NCI-H2227 (cell line): ENCODE measurements at regions not wholly inside any gene's neighbourhood (a gene's known extent, or its start where the extent isn't known, plus 50 kb on each side); places are given as distances from the start of the nearest gene placed in this dataset.
"Not testable (repeated sequence)": the region's sequence is repeated elsewhere in the genome, so short reads cannot be mapped to it uniquely, and the experiment has no call there.

ENCODE experiments used
- DNase-seq: peaks from one replicate; lab custom pipeline; 2025; ENCODE audit not compliant: unreplicated experiment; lab: John Stamatoyannopoulos, UW

- no peak for DNase-seq
These were observed 544.6 kb downstream of the CETN3 start for GRCh38 chr5:89864941-89865340.

DNA sequence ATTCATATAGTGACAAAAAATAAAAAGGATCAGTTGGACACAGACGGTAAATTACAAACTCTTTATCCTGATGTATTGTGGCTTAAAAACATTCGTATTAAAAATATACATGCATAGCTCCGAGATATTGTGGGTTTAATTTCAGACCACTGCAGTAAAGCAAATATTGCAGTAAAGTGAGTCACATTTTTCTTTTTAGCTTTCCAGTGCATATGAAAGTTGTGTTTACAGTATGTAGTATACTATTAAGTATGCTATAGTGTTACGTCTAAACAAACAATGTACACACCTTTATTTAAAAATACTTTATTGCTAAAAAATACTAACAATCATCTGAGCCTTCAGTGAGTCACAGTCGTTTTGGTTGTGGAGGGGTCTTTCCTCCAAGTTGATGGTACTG lies 551.8 kb downstream of the CETN3 start:
- no peak for DNase-seq

GRCh38 chr5:89855417-89855816 lies 554.1 kb downstream of the CETN3 start:
- DNase-seq, result no peak

GRCh38 chr5:89851911-89852310 lies 557.6 kb downstream of the CETN3 start:
- DNase-seq, result no peak

DNA sequence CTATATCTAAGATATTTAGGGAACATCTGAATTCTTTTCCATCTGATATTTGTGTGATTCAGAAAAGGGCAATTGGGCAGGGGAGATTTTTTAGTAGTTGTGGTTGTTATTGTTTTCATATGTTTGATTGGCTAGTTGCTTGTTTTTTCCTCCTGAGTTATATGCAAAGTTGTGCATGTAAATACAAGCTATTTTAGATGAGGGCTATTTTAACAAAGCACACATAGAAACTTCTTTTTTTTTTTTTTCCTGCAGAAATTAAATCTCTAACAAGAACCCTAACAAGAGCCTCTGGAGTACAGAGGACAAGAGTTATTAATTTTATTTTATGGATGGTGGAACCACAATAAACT lies 559.1 kb downstream of the CETN3 start:
- no peak for DNase-seq

- DNase-seq, result no peak
These were observed 559.6 kb downstream of the CETN3 start for GRCh38 chr5:89849830-89850512.

GRCh38 chr5:89847743-89848142 lies 561.8 kb downstream of the CETN3 start:
- DNase-seq, result no peak

- no peak for DNase-seq
These were observed 565.0 kb downstream of the CETN3 start for GRCh38 chr5:89844548-89844947.

DNA sequence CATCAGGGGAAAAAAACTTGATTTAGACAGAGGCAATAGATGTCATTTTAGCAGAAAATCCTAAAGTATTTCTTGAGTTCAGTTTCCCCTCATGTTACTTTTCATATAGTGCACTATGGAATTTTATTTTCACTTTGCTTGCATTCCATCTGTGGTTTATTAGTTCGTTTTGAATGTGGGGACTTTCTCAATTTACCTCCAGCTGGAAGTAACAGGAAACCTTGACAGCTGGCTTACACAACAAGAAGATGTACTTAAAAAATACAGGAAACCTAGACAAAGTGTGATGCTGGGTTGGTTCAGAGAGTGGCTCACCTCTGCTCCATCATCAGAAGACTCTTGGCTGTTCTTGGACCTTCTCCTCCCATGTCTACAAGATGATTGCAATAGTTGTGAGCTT lies 567.0 kb downstream of the CETN3 start:
- no peak for DNase-seq

GRCh38 chr5:89840906-89841305 lies 568.6 kb downstream of the CETN3 start:
- no peak for DNase-seq

- DNase-seq, result no peak
These were observed 578.9 kb downstream of the CETN3 start for GRCh38 chr5:89830691-89831090.

- DNase-seq, result no peak
These were observed 581.6 kb downstream of the CETN3 start for GRCh38 chr5:89827960-89828359.

GRCh38 chr5:89827359-89827758 lies 582.2 kb downstream of the CETN3 start:
- no peak for DNase-seq

- no peak for DNase-seq
These were observed 582.6 kb downstream of the CETN3 start for GRCh38 chr5:89826938-89827337.

DNA sequence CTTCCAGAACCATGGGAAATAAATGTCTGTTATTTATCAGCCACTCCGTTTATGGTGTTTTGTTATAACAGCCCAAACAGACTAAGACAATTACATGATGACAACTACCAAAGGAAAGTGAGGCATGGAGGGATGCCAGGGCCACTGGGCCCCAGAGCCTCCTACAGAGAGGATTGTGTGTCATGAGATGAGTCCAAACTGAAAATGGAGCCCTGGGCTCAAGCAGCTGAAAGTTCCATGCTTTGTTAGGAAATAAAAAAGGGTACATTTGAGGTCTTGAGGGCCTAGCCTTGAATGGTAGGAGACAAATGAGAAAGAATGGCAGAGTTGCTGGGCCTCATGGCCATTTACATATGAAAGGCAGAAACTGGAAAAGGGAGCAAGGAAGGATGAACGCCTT lies 586.5 kb downstream of the CETN3 start:
- no peak for DNase-seq

DNA sequence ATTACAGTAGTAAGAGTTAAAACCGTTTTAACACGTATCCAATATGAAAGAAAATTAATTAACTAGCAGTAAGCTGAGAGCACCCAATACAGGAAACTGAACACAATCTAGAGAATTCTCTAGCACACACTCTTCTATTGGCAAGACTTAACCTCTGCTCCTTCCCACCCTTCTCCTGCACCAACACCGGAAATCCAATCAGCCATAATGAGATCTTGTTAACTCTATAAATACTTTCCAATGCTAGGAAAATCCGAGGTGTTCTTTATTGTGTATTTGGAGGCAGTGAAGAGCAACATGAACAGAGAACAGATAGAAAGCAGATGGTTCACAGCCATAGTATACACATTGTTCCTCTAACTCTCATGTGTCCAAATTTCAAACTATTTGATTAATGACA lies 591.7 kb downstream of the CETN3 start:
- no peak for DNase-seq

DNA sequence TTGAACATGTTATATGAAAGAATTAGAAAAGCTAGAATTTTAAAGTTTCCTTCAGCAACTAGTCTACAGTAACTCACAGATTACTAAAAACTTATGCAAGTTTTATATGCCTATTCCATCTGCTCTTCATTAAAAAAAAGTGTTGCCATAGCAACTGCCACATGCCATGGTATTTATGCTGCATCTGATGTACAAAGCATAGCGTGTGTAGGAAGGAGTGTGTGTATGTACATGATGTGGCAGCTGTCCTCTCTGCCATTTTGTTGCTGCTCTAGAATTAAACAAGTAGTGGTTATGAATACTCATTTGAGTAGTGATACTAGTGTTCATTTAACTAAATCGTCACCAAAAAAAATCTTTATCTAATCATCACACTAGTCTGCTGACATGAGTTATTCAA lies 593.5 kb downstream of the CETN3 start:
- no peak for DNase-seq

GRCh38 chr5:89800735-89801134 lies 608.8 kb downstream of the CETN3 start:
- not testable (repeated sequence) for DNase-seq

- not testable (repeated sequence) for DNase-seq
These were observed 615.1 kb downstream of the CETN3 start for GRCh38 chr5:89794504-89794903.

- DNase-seq, result not testable (repeated sequence)
These were observed 629.8 kb downstream of the CETN3 start for GRCh38 chr5:89779734-89780133.

DNA sequence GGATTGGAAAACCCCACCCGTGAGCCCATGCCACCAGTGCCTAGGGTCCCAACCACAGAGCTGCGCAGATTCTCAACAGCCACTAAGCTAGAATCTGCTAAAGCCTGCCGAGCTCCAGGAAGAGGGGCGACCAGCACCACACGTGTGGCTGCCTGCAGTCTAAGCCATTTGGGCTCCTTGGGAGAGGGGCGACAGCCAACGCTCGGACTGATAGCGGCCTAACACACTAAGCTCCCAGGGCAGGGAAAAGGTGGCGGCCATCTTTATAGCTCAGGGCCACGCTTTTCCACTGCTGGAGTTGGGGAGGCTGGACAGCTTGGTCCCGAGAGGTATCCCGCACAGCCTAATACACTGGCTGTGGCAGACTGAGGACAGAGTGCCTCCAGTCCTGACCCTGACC lies 631.8 kb downstream of the CETN3 start:
- DNase-seq, result no peak

- DNase-seq, result no peak
These were observed 639.6 kb downstream of the CETN3 start for GRCh38 chr5:89769975-89770374.

DNA sequence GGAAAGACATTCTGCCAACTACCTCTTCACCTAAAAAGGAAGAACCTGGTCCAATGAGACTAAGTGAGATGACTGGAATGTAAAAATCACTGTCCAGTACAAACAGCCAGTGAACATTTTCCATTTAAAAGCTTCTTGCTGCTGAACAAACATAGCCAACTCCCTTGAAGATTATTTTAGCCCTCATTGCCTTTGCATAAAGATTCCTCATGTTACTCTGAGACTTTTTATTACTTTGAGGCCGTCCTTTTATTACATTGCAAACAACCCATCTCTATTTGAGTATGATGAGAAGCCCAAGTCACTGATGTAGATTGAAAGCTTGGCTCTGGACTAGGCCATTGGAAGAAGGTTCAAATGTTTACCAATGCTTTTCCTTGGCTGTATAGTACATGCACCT lies 649.8 kb downstream of the CETN3 start:
- DNase-seq, result no peak

DNA sequence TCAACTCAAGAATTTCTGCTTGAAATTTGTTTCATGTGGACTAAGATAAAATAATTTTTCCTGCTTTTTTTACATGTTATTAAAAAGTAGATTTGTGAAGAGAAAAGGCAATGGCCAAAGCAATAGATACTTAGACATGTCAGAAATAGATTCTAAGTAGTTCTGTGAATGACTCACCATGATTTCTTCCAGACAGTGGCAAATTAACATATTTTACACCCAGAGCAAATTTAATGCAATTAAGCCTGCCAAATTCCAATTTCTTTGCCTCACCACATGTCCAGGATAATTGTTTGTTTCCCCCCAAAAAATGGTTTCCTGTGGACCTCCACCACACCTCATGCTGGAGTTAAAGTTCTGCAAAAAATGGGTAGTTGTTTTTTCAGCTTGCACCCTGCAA lies 651.4 kb downstream of the CETN3 start:
- DNase-seq, result no peak
